HCT116 (cell line): ENCODE measurements at regions not wholly inside any gene's neighbourhood (a gene's known extent, or its start where the extent isn't known, plus 50 kb on each side); places are given as distances from the start of the nearest gene placed in this dataset.

Experiments used
- ATAC-seq: fragments of 200-7000 bp; cut with Tn5 transposase; 2 replicates; pipeline ENCODE4 v1.9.1; 2020; ENCODE audit warnings: mild to moderate bottlenecking, moderate library complexity
- BruUV-seq: library from RNA; stranded (reverse); fragments of 400-500 nt; replicated peaks from 2 replicates; lab custom pipeline; 2021; lab: Mats Ljungman, UMichigan
- CTCF ChIA-PET: fragments of 300-600 bp; sonication (Branson Sonifier 250); formaldehyde crosslinking; loops from one replicate; lab custom pipeline; 2021; ENCODE audit warnings: antibody characterized with exemption; lab: Charles Lee
- POLR2A ChIA-PET: fragments of 300-600, 350-600 bp; sonication (Branson Sonifier 250); formaldehyde crosslinking; loops from one replicate; lab custom pipeline; 2021; ENCODE audit warnings: antibody characterized with exemption; lab: Charles Lee
- RAD21 ChIA-PET, 2 experiments: fragments of 300-600 bp; sonication (Branson Sonifier 250); formaldehyde crosslinking; loops; one replicate each; lab custom pipeline; 2023; ENCODE audit warnings: low total read pairs in 2 of 2; ENCODE audit not compliant: uncharacterized antibody in 2 of 2, unreplicated experiment in 2 of 2, low non-redundant PET in 1 of 2; lab: Charles Lee
- DNase-seq: peaks from one replicate; pipeline ENCODE4 v3.0.0-alpha.2; 2010; ENCODE audit warnings: low read depth, low spot score
- H2AFZ ChIP-seq: fragments of 200-600 bp; shearing (Covaris generic), sonication (generic); 2 replicates; pipeline ENCODE4 v1.6.1; 2017; ENCODE audit warnings: low read depth, mixed run types, mixed read lengths, antibody characterized with exemption, low read length; ENCODE audit not compliant: poor library complexity, severe bottlenecking
- H3K27ac ChIP-seq: 2 replicates; pipeline ENCODE4 v1.5.1; 2012; ENCODE audit warnings: low read depth, low read length
- H3K27me3 ChIP-seq: fragments of 200-600 bp; sonication (generic); 2 replicates; pipeline ENCODE4 v1.6.1; 2016; ENCODE audit warnings: mixed run types, low read length, mixed read lengths; ENCODE audit not compliant: insufficient read depth
- H3K36me3 ChIP-seq, 2 experiments: fragments of 200-500 bp in 1 of 2; fragments of 200-600 bp in 1 of 2; sonication (Bioruptor generic) in 1 of 2; sonication (generic) in 1 of 2; 2 replicates each; pipeline versions ENCODE4 v1.5.1 to v1.6.1; 2014 to 2016; ENCODE audit warnings: low read length in 2 of 2, inconsistent platforms in 1 of 2, mixed read lengths in 1 of 2, mixed run types in 1 of 2; ENCODE audit not compliant: insufficient read depth in 2 of 2, control insufficient read depth in 1 of 2
- H3K4me1 ChIP-seq, 2 experiments: fragments of 200-600 bp in 1 of 2; sonication (generic) in 1 of 2; 2 replicates each; pipeline versions ENCODE4 v1.5.1 to v1.6.1; 2012 to 2017; ENCODE audit warnings: low read length in 2 of 2, inconsistent platforms in 1 of 2, mild to moderate bottlenecking in 1 of 2, mixed read lengths in 1 of 2, mixed run types in 1 of 2, moderate library complexity in 1 of 2; ENCODE audit not compliant: insufficient read depth in 2 of 2, control insufficient read depth in 1 of 2
- H3K4me2 ChIP-seq: fragments of 200-600 bp; sonication (generic); 2 replicates; pipeline ENCODE4 v1.6.1; 2017; ENCODE audit warnings: mixed run types, low read length, mixed read lengths
- H3K4me3 ChIP-seq, 2 experiments: fragments of 200-600 bp in 1 of 2; sonication (generic) in 1 of 2; replicated peaks in 1 of 2; 2 replicates each; pipeline ENCODE4 v1.5.1; 2011 to 2016; ENCODE audit warnings: low read length in 2 of 2, control low read depth in 1 of 2, low read depth in 1 of 2, mild to moderate bottlenecking in 1 of 2, mixed read lengths in 1 of 2, mixed run types in 1 of 2
- H3K79me2 ChIP-seq: fragments of 200-600 bp; sonication (generic); 2 replicates; pipeline ENCODE4 v1.6.1; 2017; ENCODE audit warnings: mild to moderate bottlenecking, mixed run types, low read length, moderate library complexity, mixed read lengths; ENCODE audit not compliant: insufficient read depth
- H3K9ac ChIP-seq: fragments of 200-600 bp; sonication (generic); 2 replicates; pipeline ENCODE4 v1.6.1; 2016; ENCODE audit warnings: low read length, mixed read lengths
- H3K9me2 ChIP-seq: fragments of 200-600 bp; sonication (generic), shearing (Covaris generic); 2 replicates; pipeline ENCODE4 v1.6.1; 2017; ENCODE audit warnings: mixed run types, mild to moderate bottlenecking, moderate library complexity; ENCODE audit not compliant: insufficient read depth
- H3K9me3 ChIP-seq, 2 experiments: fragments of 200-500 bp in 1 of 2; fragments of 200-600 bp in 1 of 2; sonication (Bioruptor generic) in 1 of 2; sonication (generic) in 1 of 2; 2 replicates each; pipeline ENCODE4 v1.6.1; 2014 to 2017; ENCODE audit warnings: low read length in 2 of 2, mixed read lengths in 2 of 2, inconsistent platforms in 1 of 2, low read depth in 1 of 2, mild to moderate bottlenecking in 1 of 2, mixed run types in 1 of 2, moderate library complexity in 1 of 2; ENCODE audit not compliant: control insufficient read depth in 1 of 2, insufficient read depth in 1 of 2
- H4K20me1 ChIP-seq: fragments of 200-600 bp; sonication (generic), shearing (Covaris generic); 2 replicates; pipeline ENCODE4 v1.6.1; 2017; ENCODE audit warnings: mixed run types, mild to moderate bottlenecking, moderate library complexity; ENCODE audit not compliant: insufficient read depth
- ATF3 ChIP-seq: IDR thresholded peaks from 2 replicates; pipeline ENCODE4 v1.6.1; 2012
- ELF1 ChIP-seq: IDR thresholded peaks from 2 replicates; pipeline ENCODE4 v1.6.1; 2012; ENCODE audit warnings: low read depth, borderline replicate concordance
- EZH2 ChIP-seq: fragments of 200-600 bp; sonication (generic); IDR thresholded peaks from 2 replicates; pipeline ENCODE4 v1.6.1; 2017; ENCODE audit warnings: antibody characterized with exemption, mixed run types
- EZH2phosphoT487 ChIP-seq: fragments of 200-600 bp; IDR thresholded peaks from 2 replicates; pipeline ENCODE4 v1.6.1; 2018; ENCODE audit warnings: antibody characterized with exemption, borderline replicate concordance
- JUND ChIP-seq: IDR thresholded peaks from 2 replicates; pipeline ENCODE4 v1.6.1; 2012
- MAX ChIP-seq: IDR thresholded peaks from 2 replicates; pipeline ENCODE4 v1.6.1; 2012
- POLR2A ChIP-seq: IDR thresholded peaks from 2 replicates; pipeline ENCODE4 v1.7.0; 2011; ENCODE audit warnings: borderline replicate concordance; ENCODE audit not compliant: insufficient read depth, insufficient read length; ENCODE audit errors: extremely low read depth
- RAD21 ChIP-seq: IDR thresholded peaks from 2 replicates; pipeline ENCODE4 v1.6.1; 2012; ENCODE audit warnings: low read depth, mild to moderate bottlenecking
- SIN3A ChIP-seq: IDR thresholded peaks from 2 replicates; pipeline ENCODE4 v1.6.1; 2012; ENCODE audit warnings: low read depth
- YY1 ChIP-seq: IDR thresholded peaks from 2 replicates; pipeline ENCODE4 v1.6.1; 2011; ENCODE audit warnings: low read length, low read depth, moderate library complexity, mild to moderate bottlenecking; ENCODE audit not compliant: insufficient replicate concordance; ENCODE audit errors: extremely low read depth
- ZFX ChIP-seq: fragments of 450-650 bp; IDR thresholded peaks from 2 replicates; pipeline ENCODE4 v1.6.1; 2017
- ZNF274 ChIP-seq: fragments of 200-500 bp; sonication (Bioruptor generic); IDR thresholded peaks from 2 replicates; pipeline ENCODE4 v1.6.1; 2014; ENCODE audit warnings: mild to moderate bottlenecking, low read depth, low read length, inconsistent platforms
- intact Hi-C: fragments of 100-400 bp; cut with micrococcal nuclease; formaldehyde crosslinking; loops from 2 replicates; pipeline ENCODE4 v1.10.0; 2022

DNA sequence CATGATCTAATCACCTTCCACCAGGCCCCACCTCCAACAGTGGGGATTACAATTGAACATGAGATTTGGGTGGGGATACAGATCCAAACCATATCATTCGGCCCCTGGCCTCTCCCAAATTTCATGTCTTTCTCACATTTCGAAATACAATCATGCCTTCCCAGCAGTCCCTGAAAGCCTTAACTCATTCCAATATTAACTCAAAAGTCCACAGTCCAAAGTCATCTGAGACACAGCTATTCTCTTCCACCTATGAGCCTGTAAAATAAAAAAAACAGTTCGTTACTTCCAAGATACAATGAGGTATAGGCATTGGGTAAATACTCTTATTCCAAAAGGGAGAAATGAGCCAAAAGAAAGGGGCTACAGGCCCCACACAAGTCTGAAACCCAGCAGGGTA is 222.6 kb downstream of the SOD2 start:
- H3K9ac ChIP-seq = no peak overlapping the region
- POLR2A ChIA-PET = no interaction called here
- RAD21 ChIA-PET = no interaction called here
- BruUV-seq = no TSS peak
- H3K27me3 ChIP-seq = peaks cover 15% of the 10 kb centered on the region; the same call in 1 of the 2 replicates
- no peaks in the 10 kb centered on the region for H3K36me3 ChIP-seq
- intact Hi-C loops = no loop called here
- H3K4me3 ChIP-seq = no peak overlapping the region
- H3K4me1 ChIP-seq = no peaks in the 10 kb centered on the region
- no peaks in the 10 kb centered on the region for H3K79me2 ChIP-seq
- H4K20me1 ChIP-seq = no peaks in the 10 kb centered on the region
- H3K4me2 ChIP-seq = no peak overlapping the region
- H2AFZ ChIP-seq = no peak overlapping the region
- no peak for TF ChIP-seq ZFX
- TF ChIP-seq SIN3A = no peak
- no peak for TF ChIP-seq EZH2
- TF ChIP-seq JUND = no peak
- TF ChIP-seq ELF1 = no peak
- TF ChIP-seq YY1 = no peak
- no peak for TF ChIP-seq RAD21
- TF ChIP-seq ZNF274 = no peak
- no peak for TF ChIP-seq POLR2A
- TF ChIP-seq EZH2phosphoT487 = no peak
- TF ChIP-seq ATF3 = no peak
- ATAC-seq (no peak), DNase-seq (no peak)
- no peaks in the 10 kb centered on the region for H3K9me3 ChIP-seq
- H3K27ac ChIP-seq = no peak overlapping the region
- CTCF ChIA-PET = no interaction called here
- H3K9me2 ChIP-seq = no peaks in the 10 kb centered on the region

DNA sequence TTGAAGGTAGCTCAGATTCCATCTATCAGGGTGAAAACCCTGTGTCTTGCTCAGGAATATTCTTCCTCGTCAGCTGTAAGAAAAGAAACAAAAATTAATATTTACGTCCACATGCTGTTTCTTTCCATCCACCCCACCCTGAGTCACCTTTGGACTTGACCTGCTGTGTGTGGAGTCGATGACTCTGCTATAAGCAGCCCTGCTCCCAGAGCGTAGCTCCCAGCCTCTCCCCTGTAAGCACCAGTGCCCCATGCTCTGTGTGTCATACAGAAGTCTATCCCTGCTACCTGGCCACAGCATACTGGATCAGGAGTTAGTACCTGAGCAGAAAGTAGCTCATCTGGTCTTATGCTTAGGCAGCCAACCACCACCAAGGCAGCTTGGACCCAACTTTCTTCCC is 223.6 kb downstream of the SOD2 start:
- CTCF ChIA-PET = interaction anchor here (1.0 kb wide), 1 partner anchor 295 kb away, joined by 4 read pairs; no protein-coding TSS in a partner anchor
- no peak overlapping the region for H3K9ac ChIP-seq
- intact Hi-C loops = no loop called here

More for the DNA sequence above, 223.6 kb downstream of the SOD2 start:
- RAD21 ChIA-PET = no interaction called here
- no TSS peak for BruUV-seq
- POLR2A ChIA-PET = no interaction called here
- Histone ChIP-seq H3K4me1 (no peaks in the 10 kb centered on the region), H3K27me3 (peaks cover 15% of the 10 kb centered on the region; the same call in 1 of the 2 replicates), H3K9me2 (no peaks in the 10 kb centered on the region), H3K4me2 (no peak overlapping the region), H3K27ac (no peak overlapping the region), H4K20me1 (no peaks in the 10 kb centered on the region), H3K9me3 (no peaks in the 10 kb centered on the region), H3K79me2 (no peaks in the 10 kb centered on the region), H3K36me3 (no peaks in the 10 kb centered on the region), H2AFZ (no peak overlapping the region)
- ATAC-seq = no peak
- no peak for DNase-seq
- TF ChIP-seq MAX (no peak), ZNF274 (no peak), ZFX (no peak), YY1 (no peak)
- TF ChIP-seq, all 23 proteins: peak for 0
- H3K4me3 ChIP-seq = no peak overlapping the region
